ENCODE measurements at regions not wholly inside any gene's neighbourhood (a gene's known extent, or its start where the extent isn't known, plus 50 kb on each side); places are given as distances from the start of the nearest gene placed in this dataset.

DNA sequence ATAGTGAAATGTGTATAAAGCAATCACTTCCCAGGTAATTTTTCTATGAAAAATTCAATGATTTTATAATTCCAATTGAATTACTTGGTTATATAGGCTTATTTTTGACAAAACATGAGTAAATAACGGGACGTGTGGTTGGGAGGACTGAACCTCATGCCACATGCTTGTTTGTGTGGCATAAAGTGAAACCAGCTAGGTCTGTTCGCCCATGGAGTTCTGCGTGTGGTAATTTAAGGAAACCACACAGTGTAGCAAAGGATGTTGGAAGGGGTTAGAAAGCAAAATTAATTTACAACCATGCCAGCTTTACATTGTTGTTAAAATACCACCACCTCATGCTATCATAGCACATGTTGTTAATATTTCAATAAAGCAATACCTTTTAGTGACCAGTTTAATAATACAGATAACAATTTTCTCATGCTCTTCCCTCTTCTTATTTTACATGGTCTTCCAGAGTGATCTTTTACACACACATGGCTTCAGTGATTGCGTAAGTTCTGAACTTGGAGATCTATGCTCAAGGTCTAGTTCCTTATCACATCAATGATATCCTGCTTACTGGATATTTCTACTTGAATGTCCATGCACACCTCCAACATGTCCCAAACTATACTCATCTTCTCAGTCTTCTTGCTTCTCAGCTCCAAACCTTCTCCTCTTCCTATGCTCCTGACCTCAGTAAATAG lies 156.4 kb upstream of the ITGA4 start:
- H3K9ac ChIP-seq (ENCODE audit: low read length) = no peak overlapping the region
- POLR2A ChIA-PET = no interaction called here
- no peaks in the 10 kb centered on the region for H3K36me3 ChIP-seq (ENCODE audit: control insufficient read depth in 1 of 2, insufficient read depth in 2 of 2, low read length in 2 of 2)
- H3K9me3 ChIP-seq (ENCODE audit: control insufficient read depth in 1 of 2, insufficient read depth in 1 of 2, low read depth in 1 of 2, low read length in 2 of 2) = no peaks in the 10 kb centered on the region
- no peak overlapping the region for H2AFZ ChIP-seq (ENCODE audit: low read depth, low read length, poor library complexity, severe bottlenecking)
- no peaks in the 10 kb centered on the region for H3K27me3 ChIP-seq (ENCODE audit: insufficient read depth, low read length)
- no peaks in the 10 kb centered on the region for H3K4me1 ChIP-seq (ENCODE audit: control insufficient read depth in 1 of 2, insufficient read depth in 2 of 2, low read length in 2 of 2)
- CTCF ChIA-PET = no interaction called here
- ATAC-seq = no peak
- RAD21 ChIA-PET (ENCODE audit: low non-redundant PET in 1 of 2, low total read pairs in 2 of 2, uncharacterized antibody in 2 of 2, unreplicated experiment in 2 of 2) = no interaction called here
- no peaks in the 10 kb centered on the region for H3K9me2 ChIP-seq (ENCODE audit: insufficient read depth)
- BruUV-seq (replicated peaks) = no TSS peak
- no peaks in the 10 kb centered on the region for H4K20me1 ChIP-seq (ENCODE audit: insufficient read depth)
- no peak for DNase-seq (ENCODE audit: low read depth, low spot score)
- no peak overlapping the region for H3K27ac ChIP-seq (ENCODE audit: low read depth, low read length)
- H3K79me2 ChIP-seq (ENCODE audit: insufficient read depth, low read length) = no peaks in the 10 kb centered on the region
- H3K4me3 ChIP-seq (replicated peaks in 1 of 2; ENCODE audit: low read depth in 1 of 2, low read length in 2 of 2) = no peak overlapping the region
- intact Hi-C loops (cut with micrococcal nuclease) = no loop called here
- TF ChIP-seq, protein P1, sequence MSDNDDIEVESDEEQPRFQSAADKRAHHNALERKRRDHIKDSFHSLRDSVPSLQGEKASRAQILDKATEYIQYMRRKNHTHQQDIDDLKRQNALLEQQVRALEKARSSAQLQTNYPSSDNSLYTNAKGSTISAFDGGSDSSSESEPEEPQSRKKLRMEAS (IDR thresholded peaks at IDR 0.05) = no peak
- TF ChIP-seq, protein P2, sequence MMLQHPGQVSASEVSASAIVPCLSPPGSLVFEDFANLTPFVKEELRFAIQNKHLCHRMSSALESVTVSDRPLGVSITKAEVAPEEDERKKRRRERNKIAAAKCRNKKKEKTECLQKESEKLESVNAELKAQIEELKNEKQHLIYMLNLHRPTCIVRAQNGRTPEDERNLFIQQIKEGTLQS (IDR thresholded peaks at IDR 0.05) = no peak
- TF ChIP-seq EZH2phosphoT487 (IDR thresholded peaks at IDR 0.05; ENCODE audit: borderline replicate concordance) (no peak), ZNF274 (IDR thresholded peaks at IDR 0.05; ENCODE audit: low read depth, low read length) (no peak), EGR1 (IDR thresholded peaks at IDR 0.05; ENCODE audit: low read depth) (no peak), POLR2A (IDR thresholded peaks at IDR 0.05; ENCODE audit: borderline replicate concordance, extremely low read depth, insufficient read depth, insufficient read length) (no peak), RAD21 (IDR thresholded peaks at IDR 0.05; ENCODE audit: low read depth) (no peak), CEBPB (IDR thresholded peaks at IDR 0.05; ENCODE audit: low read depth) (no peak), FOSL1 (IDR thresholded peaks at IDR 0.05; ENCODE audit: low read depth) (no peak), SRF (IDR thresholded peaks at IDR 0.05; ENCODE audit: low read depth) (no peak)
- TF ChIP-seq, protein P3, sequence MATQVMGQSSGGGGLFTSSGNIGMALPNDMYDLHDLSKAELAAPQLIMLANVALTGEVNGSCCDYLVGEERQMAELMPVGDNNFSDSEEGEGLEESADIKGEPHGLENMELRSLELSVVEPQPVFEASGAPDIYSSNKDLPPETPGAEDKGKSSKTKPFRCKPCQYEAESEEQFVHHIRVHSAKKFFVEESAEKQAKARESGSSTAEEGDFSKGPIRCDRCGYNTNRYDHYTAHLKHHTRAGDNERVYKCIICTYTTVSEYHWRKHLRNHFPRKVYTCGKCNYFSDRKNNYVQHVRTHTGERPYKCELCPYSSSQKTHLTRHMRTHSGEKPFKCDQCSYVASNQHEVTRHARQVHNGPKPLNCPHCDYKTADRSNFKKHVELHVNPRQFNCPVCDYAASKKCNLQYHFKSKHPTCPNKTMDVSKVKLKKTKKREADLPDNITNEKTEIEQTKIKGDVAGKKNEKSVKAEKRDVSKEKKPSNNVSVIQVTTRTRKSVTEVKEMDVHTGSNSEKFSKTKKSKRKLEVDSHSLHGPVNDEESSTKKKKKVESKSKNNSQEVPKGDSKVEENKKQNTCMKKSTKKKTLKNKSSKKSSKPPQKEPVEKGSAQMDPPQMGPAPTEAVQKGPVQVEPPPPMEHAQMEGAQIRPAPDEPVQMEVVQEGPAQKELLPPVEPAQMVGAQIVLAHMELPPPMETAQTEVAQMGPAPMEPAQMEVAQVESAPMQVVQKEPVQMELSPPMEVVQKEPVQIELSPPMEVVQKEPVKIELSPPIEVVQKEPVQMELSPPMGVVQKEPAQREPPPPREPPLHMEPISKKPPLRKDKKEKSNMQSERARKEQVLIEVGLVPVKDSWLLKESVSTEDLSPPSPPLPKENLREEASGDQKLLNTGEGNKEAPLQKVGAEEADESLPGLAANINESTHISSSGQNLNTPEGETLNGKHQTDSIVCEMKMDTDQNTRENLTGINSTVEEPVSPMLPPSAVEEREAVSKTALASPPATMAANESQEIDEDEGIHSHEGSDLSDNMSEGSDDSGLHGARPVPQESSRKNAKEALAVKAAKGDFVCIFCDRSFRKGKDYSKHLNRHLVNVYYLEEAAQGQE (IDR thresholded peaks at IDR 0.05; ENCODE audit: low read depth) = no peak
- TF ChIP-seq, protein P4, sequence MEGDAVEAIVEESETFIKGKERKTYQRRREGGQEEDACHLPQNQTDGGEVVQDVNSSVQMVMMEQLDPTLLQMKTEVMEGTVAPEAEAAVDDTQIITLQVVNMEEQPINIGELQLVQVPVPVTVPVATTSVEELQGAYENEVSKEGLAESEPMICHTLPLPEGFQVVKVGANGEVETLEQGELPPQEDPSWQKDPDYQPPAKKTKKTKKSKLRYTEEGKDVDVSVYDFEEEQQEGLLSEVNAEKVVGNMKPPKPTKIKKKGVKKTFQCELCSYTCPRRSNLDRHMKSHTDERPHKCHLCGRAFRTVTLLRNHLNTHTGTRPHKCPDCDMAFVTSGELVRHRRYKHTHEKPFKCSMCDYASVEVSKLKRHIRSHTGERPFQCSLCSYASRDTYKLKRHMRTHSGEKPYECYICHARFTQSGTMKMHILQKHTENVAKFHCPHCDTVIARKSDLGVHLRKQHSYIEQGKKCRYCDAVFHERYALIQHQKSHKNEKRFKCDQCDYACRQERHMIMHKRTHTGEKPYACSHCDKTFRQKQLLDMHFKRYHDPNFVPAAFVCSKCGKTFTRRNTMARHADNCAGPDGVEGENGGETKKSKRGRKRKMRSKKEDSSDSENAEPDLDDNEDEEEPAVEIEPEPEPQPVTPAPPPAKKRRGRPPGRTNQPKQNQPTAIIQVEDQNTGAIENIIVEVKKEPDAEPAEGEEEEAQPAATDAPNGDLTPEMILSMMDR (IDR thresholded peaks at IDR 0.05 in 2 of 3, conservative IDR thresholded peaks at IDR 0.05 in 1 of 3; ENCODE audit: borderline replicate concordance in 1 of 3, insufficient read depth in 1 of 3, low read depth in 2 of 3, low read length in 2 of 3) = no peak
- H3K4me2 ChIP-seq (ENCODE audit: low read length) = no peak overlapping the region

All from HCT116 (cell line).